ENCODE measurements at regions not wholly inside any gene's neighbourhood (a gene's known extent, or its start where the extent isn't known, plus 50 kb on each side); places are given as distances from the start of the nearest gene placed in this dataset.

GRCh38 chr4:126267689-126268088 is 952.9 kb downstream of the FAT4 start:
- H3K27ac ChIP-seq (replicated peaks) = no peak overlapping the region
- no peak overlapping the region for H3K4me3 ChIP-seq (replicated peaks; ENCODE audit: insufficient read depth, low read length)

GRCh38 chr4:126268106-126268505 is 953.4 kb downstream of the FAT4 start:
- no peak overlapping the region for H3K4me3 ChIP-seq (replicated peaks; ENCODE audit: insufficient read depth, low read length)
- TF ChIP-seq SPI1 (IDR thresholded peaks at IDR 0.05; ENCODE audit: borderline replicate concordance, low read depth) = no peak

More at GRCh38 chr4:126267689-126268088, 952.9 kb downstream of the FAT4 start:
- DNase-seq (ENCODE audit: low read depth in 1 of 2, low spot score in 1 of 2) = no peak
- H3K27me3 ChIP-seq (ENCODE audit: insufficient read depth, poor library complexity, severe bottlenecking) = no peaks in the 10 kb centered on the region
- TF ChIP-seq POLR2AphosphoS5 (IDR thresholded peaks at IDR 0.05; ENCODE audit: low read depth) (no peak), REST (IDR thresholded peaks at IDR 0.05; ENCODE audit: insufficient replicate concordance, low read depth) (no peak), GABPA (IDR thresholded peaks at IDR 0.05; ENCODE audit: low read depth) (no peak), CTCF (IDR thresholded peaks at IDR 0.05; ENCODE audit: insufficient read depth, low read length) (no peak), SPI1 (IDR thresholded peaks at IDR 0.05; ENCODE audit: borderline replicate concordance, low read depth) (no peak)

GRCh38 chr4:126269106-126269505 is 954.4 kb downstream of the FAT4 start:
- H3K4me3 ChIP-seq (replicated peaks; ENCODE audit: insufficient read depth, low read length) = no peak overlapping the region
- no peaks in the 10 kb centered on the region for H3K27me3 ChIP-seq (ENCODE audit: insufficient read depth, poor library complexity, severe bottlenecking)
- no peak for DNase-seq (ENCODE audit: low read depth in 1 of 2, low spot score in 1 of 2)
- no peak overlapping the region for H3K27ac ChIP-seq (replicated peaks)
- TF ChIP-seq GABPA (IDR thresholded peaks at IDR 0.05; ENCODE audit: low read depth) (no peak), POLR2AphosphoS5 (IDR thresholded peaks at IDR 0.05; ENCODE audit: low read depth) (no peak), SPI1 (IDR thresholded peaks at IDR 0.05; ENCODE audit: borderline replicate concordance, low read depth) (no peak), CTCF (IDR thresholded peaks at IDR 0.05; ENCODE audit: insufficient read depth, low read length) (no peak), REST (IDR thresholded peaks at IDR 0.05; ENCODE audit: insufficient replicate concordance, low read depth) (no peak)

More at GRCh38 chr4:126268106-126268505, 953.4 kb downstream of the FAT4 start:
- Histone ChIP-seq H3K27ac (replicated peaks) (no peak overlapping the region), H3K27me3 (ENCODE audit: insufficient read depth, poor library complexity, severe bottlenecking) (no peaks in the 10 kb centered on the region)
- no peak for DNase-seq (ENCODE audit: low read depth in 1 of 2, low spot score in 1 of 2)

- no peak for DNase-seq (ENCODE audit: low read depth in 1 of 2, low spot score in 1 of 2)
- no peak for TF ChIP-seq SPI1 (IDR thresholded peaks at IDR 0.05; ENCODE audit: borderline replicate concordance, low read depth)
- TF ChIP-seq REST (IDR thresholded peaks at IDR 0.05; ENCODE audit: insufficient replicate concordance, low read depth) = no peak
- no peak for TF ChIP-seq GABPA (IDR thresholded peaks at IDR 0.05; ENCODE audit: low read depth)
- no peaks in the 10 kb centered on the region for H3K27me3 ChIP-seq (ENCODE audit: insufficient read depth, poor library complexity, severe bottlenecking)
- no peak overlapping the region for H3K27ac ChIP-seq (replicated peaks)
- no peak overlapping the region for H3K4me3 ChIP-seq (replicated peaks; ENCODE audit: insufficient read depth, low read length)
Measured at GRCh38 chr4:126271292-126271691, 956.5 kb downstream of the FAT4 start.

Data from HL-60 (cell line).